Uterus (tissue), 2 donors: ENCODE measurements at regions not wholly inside any gene's neighbourhood (a gene's known extent, or its start where the extent isn't known, plus 50 kb on each side); places are given as distances from the start of the nearest gene placed in this dataset.
"Not testable (repeated sequence)": the region's sequence is repeated elsewhere in the genome, so short reads cannot be mapped to it uniquely, and the experiment has no call there.

ENCODE experiments used
- POLR2A ChIP-seq, 2 donors: fragments of 450-650 bp; IDR thresholded peaks; one replicate each; pipeline ENCODE4 v1.6.1; 2016; ENCODE audit warnings: antibody characterized with exemption in 2 of 2, mild to moderate bottlenecking in 1 of 2, moderate library complexity in 1 of 2
- TF ChIP-seq, protein P1 (sequence below), 4 experiments: fragments of 200-600 bp in 2 of 4; fragments of 450-650 bp in 2 of 4; sonication (generic) in 2 of 4; IDR thresholded peaks; one replicate each; pipeline ENCODE4 v1.5.1; 2016 to 2019; ENCODE audit warnings: antibody characterized with exemption in 4 of 4, mild to moderate bottlenecking in 2 of 4, moderate library complexity in 1 of 4

DNA sequence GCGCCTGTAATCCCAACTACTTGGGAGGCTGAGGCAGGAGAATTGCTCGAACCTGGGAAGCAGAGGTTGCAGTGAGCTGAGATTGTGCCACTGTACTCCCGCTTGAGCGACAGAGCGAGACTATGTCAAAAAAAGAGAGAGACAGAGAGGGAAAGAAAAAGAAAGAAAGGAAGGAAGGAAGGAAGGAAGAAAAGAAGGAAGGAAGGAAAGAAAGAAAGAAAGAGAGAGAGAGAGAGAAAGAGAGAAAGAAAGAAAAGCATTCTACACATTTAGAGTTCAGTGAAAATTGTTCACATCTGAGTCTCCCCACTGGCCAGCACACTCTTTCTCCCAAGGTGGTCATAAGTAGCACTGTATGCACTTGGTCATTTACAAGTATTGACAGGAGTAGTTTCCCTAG, 69.2 kb upstream of the TAB2 start:
- TF ChIP-seq POLR2A (IDR thresholded peaks at IDR 0.05), result not testable (repeated sequence)
- TF ChIP-seq, protein P1, sequence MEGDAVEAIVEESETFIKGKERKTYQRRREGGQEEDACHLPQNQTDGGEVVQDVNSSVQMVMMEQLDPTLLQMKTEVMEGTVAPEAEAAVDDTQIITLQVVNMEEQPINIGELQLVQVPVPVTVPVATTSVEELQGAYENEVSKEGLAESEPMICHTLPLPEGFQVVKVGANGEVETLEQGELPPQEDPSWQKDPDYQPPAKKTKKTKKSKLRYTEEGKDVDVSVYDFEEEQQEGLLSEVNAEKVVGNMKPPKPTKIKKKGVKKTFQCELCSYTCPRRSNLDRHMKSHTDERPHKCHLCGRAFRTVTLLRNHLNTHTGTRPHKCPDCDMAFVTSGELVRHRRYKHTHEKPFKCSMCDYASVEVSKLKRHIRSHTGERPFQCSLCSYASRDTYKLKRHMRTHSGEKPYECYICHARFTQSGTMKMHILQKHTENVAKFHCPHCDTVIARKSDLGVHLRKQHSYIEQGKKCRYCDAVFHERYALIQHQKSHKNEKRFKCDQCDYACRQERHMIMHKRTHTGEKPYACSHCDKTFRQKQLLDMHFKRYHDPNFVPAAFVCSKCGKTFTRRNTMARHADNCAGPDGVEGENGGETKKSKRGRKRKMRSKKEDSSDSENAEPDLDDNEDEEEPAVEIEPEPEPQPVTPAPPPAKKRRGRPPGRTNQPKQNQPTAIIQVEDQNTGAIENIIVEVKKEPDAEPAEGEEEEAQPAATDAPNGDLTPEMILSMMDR (IDR thresholded peaks at IDR 0.05), result not testable (repeated sequence)
